Astrocyte of the cerebellum (primary cell): ENCODE measurements at regions not wholly inside any gene's neighbourhood (a gene's known extent, or its start where the extent isn't known, plus 50 kb on each side); places are given as distances from the start of the nearest gene placed in this dataset.
A peak's percentile ranks its signal among the peaks of the same experiment; 100 is the strongest.

ENCODE experiments used
- DNase-seq: peaks from one replicate; pipeline ENCODE4 v3.0.0-alpha.2; 2011; ENCODE audit warnings: low read depth
- H3K4me3 ChIP-seq: 2 replicates; pipeline ENCODE4 v1.5.1; 2011; ENCODE audit warnings: mild to moderate bottlenecking, low read depth, low read length, moderate library complexity
- CTCF ChIP-seq: IDR thresholded peaks from 2 replicates; pipeline ENCODE4 v1.5.1; 2012; ENCODE audit warnings: low read length, low read depth, moderate library complexity, mild to moderate bottlenecking; ENCODE audit errors: missing control alignments
- in situ Hi-C: cut with HindIII; loops from 2 replicates; pipeline ENCODE4 v1.10.0; 2017; ENCODE audit warnings: low sequenced_read_pairs

GRCh38 chr4:126678618-126679017 lies 954.1 kb upstream of the INTU start:
- TF ChIP-seq CTCF: no peak
- peak; percentile 20 for DNase-seq
- H3K4me3 ChIP-seq: no peak overlapping the region
- in situ Hi-C loops: no loop called here

- DNase-seq: no peak
- no peak overlapping the region for H3K4me3 ChIP-seq
- TF ChIP-seq CTCF: no peak
- in situ Hi-C loops: no loop called here
Measured at GRCh38 chr4:126679303-126679702, 953.5 kb upstream of the INTU start.

- no peak overlapping the region for H3K4me3 ChIP-seq
- no peak for TF ChIP-seq CTCF
- in situ Hi-C loops: no loop called here
- no peak for DNase-seq
Measured at GRCh38 chr4:126682250-126682649, 950.5 kb upstream of the INTU start.

GRCh38 chr4:126686491-126686890 lies 946.3 kb upstream of the INTU start:
- DNase-seq: no peak
- in situ Hi-C loops: no loop called here
- TF ChIP-seq CTCF: no peak
- no peak overlapping the region for H3K4me3 ChIP-seq

GRCh38 chr4:126687655-126688358 lies 945.0 kb upstream of the INTU start:
- no peak for TF ChIP-seq CTCF
- no peak overlapping the region for H3K4me3 ChIP-seq
- DNase-seq: no peak
- in situ Hi-C loops: no loop called here

GRCh38 chr4:126691797-126692196 lies 941.0 kb upstream of the INTU start:
- in situ Hi-C loops: no loop called here
- H3K4me3 ChIP-seq: no peak overlapping the region
- DNase-seq: no peak
- TF ChIP-seq CTCF: no peak
